BLaER1 treated with 17β-estradiol and CSF1 and Interleukin-3, amounts not matched to agents 10 nM and 100 nM (cell line): ENCODE measurements at regions not wholly inside any gene's neighbourhood (a gene's known extent, or its start where the extent isn't known, plus 50 kb on each side); places are given as distances from the start of the nearest gene placed in this dataset.

ENCODE experiments used
- H3K27ac ChIP-seq, 11 experiments: shearing (Covaris generic); formaldehyde crosslinking; 2 replicates each; pipeline ENCODE4 v1.8.1; 2022
- H3K27me3 ChIP-seq, 11 experiments: shearing (Covaris generic); formaldehyde crosslinking; 2 replicates each; pipeline ENCODE4 v1.8.1; 2022
- H3K36me3 ChIP-seq, 11 experiments: shearing (Covaris generic); formaldehyde crosslinking; 2 replicates each; pipeline ENCODE4 v1.8.1; 2022
- H3K4me1 ChIP-seq, 10 experiments: shearing (Covaris generic); formaldehyde crosslinking; 2 replicates each; pipeline ENCODE4 v1.8.1; 2022
- H3K4me2 ChIP-seq, 11 experiments: shearing (Covaris generic); formaldehyde crosslinking; 2 replicates each; pipeline ENCODE4 v1.8.1; 2022
- H3K4me3 ChIP-seq, 10 experiments: shearing (Covaris generic); formaldehyde crosslinking; 2 replicates each; pipeline ENCODE4 v1.8.1; 2022
- H3K9ac ChIP-seq, 11 experiments: shearing (Covaris generic); formaldehyde crosslinking; 2 replicates each; pipeline ENCODE4 v1.8.1; 2022
- H3K9me3 ChIP-seq, 11 experiments: shearing (Covaris generic); formaldehyde crosslinking; replicated peaks in 1 of 11; 2 replicates each; pipeline ENCODE4 v1.8.1; 2022
- H4K20me1 ChIP-seq, 11 experiments: shearing (Covaris generic); formaldehyde crosslinking; 2 replicates each; pipeline ENCODE4 v1.8.1; 2022
- Cebpa-rat ChIP-seq, 11 experiments: shearing (Covaris generic); IDR thresholded peaks; 2 replicates each; pipeline ENCODE4 v1.8.1; 2022

DNA sequence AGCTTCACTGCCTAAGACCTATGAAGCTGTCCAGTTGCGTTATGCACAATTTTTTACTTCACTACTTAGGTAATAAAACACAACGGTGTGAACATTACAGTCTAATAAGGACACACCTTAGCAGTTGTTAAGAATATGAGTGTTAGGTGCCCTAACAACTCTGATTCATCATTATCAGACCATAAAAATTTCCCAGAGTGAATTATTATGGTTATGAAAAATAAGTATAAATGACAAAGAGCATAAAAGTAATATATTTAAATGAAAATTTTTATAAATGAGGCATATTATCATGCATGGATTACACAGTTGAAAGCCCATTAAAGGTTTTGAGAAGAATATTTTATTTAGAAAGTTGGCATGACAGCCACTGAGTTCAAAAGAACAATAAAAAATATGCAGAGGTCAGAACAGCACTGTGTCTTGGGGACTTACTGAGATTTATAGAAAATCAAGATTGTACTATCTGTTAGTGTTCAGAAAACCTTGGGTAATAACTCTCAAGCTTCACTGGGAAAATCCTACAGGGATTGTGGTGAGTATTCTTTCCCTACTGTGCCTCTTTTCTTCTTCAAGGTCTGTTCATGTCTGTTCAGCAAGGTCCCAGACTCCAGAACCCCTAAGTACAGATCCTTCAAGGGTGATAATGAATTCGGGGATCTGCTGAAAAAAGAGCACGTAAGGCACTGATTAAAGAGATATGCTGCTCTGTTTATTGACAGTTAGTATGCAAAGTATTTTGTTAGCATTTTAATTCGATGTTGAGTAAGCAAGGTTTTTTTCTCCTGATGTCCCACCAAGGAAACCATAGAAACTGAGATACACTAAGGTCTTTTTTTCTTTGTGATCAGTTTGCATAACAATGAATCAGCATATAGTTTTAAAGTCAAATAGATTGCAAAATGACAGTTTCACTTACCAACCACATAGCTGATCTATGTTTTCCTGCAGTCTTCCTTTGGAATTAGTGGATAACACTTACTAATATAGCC is 250.0 kb downstream of the DSEL start:
- Histone ChIP-seq H3K9ac (no peak overlapping the region), H3K27me3 (no peaks in the 10 kb centered on the region), H3K4me2 (peak overlapping the region; percentile 48 to 84 (median 62); a peak in 20 of 22 replicates), H3K27ac (peak overlapping the region in 6 of 11 experiments; percentile 10 to 53 (median 34); a peak in 6 of 22 replicates), H3K4me1 (peaks cover 8 to 22% (median 18%) of the 10 kb centered on the region in 10 experiments), H3K9me3 (no peaks in the 10 kb centered on the region), H4K20me1 (no peaks in the 10 kb centered on the region), H3K4me3 (no peak overlapping the region), H3K36me3 (no peaks in the 10 kb centered on the region)
- no peak for TF ChIP-seq Cebpa-rat (IDR thresholded peaks at IDR 0.05)

DNA sequence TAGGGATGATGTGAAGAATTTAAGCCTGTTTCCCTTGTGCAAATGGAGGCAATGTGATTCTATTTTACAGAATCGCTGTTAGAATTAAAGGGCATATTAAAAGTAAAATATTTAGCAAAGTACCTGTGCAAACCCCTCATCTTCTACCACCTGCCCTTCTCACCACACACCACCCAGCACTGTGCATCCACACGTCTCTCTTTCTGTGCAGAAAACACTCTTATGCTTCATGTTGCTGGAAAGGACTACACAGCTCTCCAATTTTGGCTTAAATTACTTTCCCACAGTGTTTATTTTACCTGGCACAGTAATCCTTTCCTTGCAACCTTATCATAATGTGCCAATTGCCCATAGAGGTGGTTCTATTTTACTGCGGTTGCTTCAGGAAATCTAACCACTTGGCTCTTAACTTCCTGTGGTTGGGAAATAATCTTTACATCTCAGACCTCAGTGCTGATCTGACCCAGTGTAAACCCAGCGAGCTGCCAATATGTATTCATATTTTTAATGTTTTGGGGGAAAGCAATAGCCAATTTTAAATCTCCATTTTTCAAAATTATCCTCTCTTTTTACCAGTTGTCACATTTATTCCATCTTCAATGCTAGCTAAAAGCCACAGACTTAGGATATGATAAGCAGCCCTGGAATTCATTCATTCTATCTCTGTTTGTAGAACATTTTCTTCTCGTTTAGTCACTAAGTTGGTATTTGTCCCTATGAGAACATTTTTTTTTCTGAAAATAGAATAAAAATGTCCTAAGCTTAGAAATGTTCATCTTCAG is 250.9 kb downstream of the DSEL start:
- peak overlapping the region; percentile 36 to 84 (median 62) for H3K4me2 ChIP-seq
- no peaks in the 10 kb centered on the region for H3K36me3 ChIP-seq
- H3K9me3 ChIP-seq, result no peaks in the 10 kb centered on the region
- H4K20me1 ChIP-seq, result no peaks in the 10 kb centered on the region
- peak overlapping the region in 4 of 11 experiments; percentile 11 to 38 (median 20); a peak in 2 of 22 replicates for H3K27ac ChIP-seq
- no peak for TF ChIP-seq Cebpa-rat (IDR thresholded peaks at IDR 0.05)
- no peaks in the 10 kb centered on the region for H3K27me3 ChIP-seq
- peaks cover 8 to 22% (median 18%) of the 10 kb centered on the region in 10 experiments for H3K4me1 ChIP-seq
- peak overlapping the region in 1 of 10 experiments; percentile 0; a peak in 1 of 20 replicates for H3K4me3 ChIP-seq
- H3K9ac ChIP-seq, result no peak overlapping the region

DNA sequence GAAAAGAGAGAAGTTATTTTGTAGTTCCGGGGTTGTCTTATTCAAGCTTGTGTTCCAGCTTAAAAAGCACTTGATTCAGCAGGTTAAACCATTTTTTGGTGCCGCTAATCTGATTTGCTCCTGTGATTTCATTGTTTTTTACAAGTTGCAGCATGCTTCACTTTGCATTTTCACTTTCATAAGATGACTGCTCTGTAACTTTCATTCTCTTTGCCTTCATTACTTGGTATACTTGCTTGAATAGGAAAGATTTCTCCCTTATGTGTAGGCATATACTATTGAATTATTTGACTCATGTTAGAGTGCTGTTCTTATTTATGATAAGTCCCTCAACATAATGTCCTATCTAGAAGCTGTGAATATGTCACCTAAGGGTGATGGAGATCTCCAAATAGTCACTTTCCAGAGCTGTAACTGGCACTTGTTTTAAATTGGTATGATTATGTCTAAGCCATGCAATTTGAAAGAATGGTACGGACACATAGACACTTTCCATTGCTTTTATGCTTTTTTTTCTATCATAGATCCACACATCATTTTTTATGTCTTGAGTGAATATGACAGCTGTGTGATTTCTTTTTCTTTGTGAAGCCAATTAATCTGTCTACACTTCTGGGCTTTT is 254.5 kb downstream of the DSEL start:
- Histone ChIP-seq H3K4me3 (no peak overlapping the region), H3K36me3 (no peaks in the 10 kb centered on the region), H3K4me1 (peaks cover 8 to 21% (median 18%) of the 10 kb centered on the region in 10 experiments), H3K27me3 (no peaks in the 10 kb centered on the region), H3K27ac (no peak overlapping the region), H3K9ac (no peak overlapping the region), H4K20me1 (no peaks in the 10 kb centered on the region), H3K4me2 (no peak overlapping the region), H3K9me3 (no peaks in the 10 kb centered on the region)
- TF ChIP-seq Cebpa-rat (IDR thresholded peaks at IDR 0.05), result no peak

DNA sequence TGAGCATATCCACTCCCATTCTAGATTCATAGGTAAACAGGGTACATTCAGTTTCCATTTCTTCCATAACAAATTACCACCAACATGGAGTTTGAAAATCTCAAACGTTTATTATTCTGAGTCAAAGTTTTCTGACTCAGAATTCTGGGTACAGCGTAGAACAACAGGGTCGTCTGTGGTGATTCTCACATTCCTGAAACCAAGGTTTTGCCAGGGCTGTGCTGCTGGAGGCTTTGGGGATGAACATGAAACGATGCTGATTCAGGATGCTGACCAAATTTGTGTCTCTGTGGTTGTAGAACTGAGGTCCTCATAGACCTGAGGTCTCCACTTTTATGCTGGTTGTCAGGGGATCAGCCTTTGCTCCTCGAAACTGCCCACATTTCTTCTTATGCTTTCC is 255.7 kb downstream of the DSEL start:
- Histone ChIP-seq H3K9me3 (no peaks in the 10 kb centered on the region), H3K27ac (no peak overlapping the region), H3K27me3 (no peaks in the 10 kb centered on the region), H3K36me3 (no peaks in the 10 kb centered on the region), H3K4me2 (no peak overlapping the region), H4K20me1 (no peaks in the 10 kb centered on the region), H3K4me3 (no peak overlapping the region), H3K9ac (no peak overlapping the region), H3K4me1 (peaks cover 5 to 9% (median 8%) of the 10 kb centered on the region in 10 experiments)
- no peak for TF ChIP-seq Cebpa-rat (IDR thresholded peaks at IDR 0.05)

DNA sequence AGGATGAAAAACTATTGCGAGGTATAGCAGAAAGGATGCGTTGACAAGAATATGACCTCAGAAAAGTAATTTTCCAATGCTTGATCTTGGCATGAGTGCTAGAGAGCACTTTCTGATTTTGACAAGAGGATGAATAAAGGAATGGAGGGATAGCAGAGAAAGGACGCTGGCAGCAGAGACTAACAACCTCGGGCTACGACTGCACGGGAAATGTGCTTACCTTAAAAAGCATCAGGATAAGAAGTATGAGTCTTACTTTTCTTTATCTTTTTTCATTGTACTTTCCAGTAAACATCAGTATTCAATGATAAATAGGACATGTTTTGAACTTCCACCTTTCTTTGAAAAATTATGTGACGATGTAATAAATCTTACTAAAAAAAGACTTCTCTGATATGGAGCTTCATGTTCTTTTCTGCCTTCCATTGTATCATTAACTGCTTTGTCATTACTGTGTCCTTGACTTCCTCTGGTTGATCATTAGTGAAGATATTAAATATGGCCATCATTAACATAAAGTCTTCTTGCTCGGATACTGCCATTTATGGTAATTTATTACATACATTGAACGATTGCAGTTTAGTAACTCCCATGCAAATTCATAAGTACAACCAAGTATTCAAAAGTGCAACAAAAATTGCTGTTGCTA is 265.6 kb downstream of the DSEL start:
- no peaks in the 10 kb centered on the region for H4K20me1 ChIP-seq
- no peak for TF ChIP-seq Cebpa-rat (IDR thresholded peaks at IDR 0.05)
- no peaks in the 10 kb centered on the region for H3K4me1 ChIP-seq
- no peaks in the 10 kb centered on the region for H3K36me3 ChIP-seq
- H3K9me3 ChIP-seq, result no peaks in the 10 kb centered on the region
- H3K4me2 ChIP-seq, result no peak overlapping the region
- H3K27me3 ChIP-seq, result no peaks in the 10 kb centered on the region
- H3K4me3 ChIP-seq, result no peak overlapping the region
- H3K27ac ChIP-seq, result no peak overlapping the region
- no peak overlapping the region for H3K9ac ChIP-seq

DNA sequence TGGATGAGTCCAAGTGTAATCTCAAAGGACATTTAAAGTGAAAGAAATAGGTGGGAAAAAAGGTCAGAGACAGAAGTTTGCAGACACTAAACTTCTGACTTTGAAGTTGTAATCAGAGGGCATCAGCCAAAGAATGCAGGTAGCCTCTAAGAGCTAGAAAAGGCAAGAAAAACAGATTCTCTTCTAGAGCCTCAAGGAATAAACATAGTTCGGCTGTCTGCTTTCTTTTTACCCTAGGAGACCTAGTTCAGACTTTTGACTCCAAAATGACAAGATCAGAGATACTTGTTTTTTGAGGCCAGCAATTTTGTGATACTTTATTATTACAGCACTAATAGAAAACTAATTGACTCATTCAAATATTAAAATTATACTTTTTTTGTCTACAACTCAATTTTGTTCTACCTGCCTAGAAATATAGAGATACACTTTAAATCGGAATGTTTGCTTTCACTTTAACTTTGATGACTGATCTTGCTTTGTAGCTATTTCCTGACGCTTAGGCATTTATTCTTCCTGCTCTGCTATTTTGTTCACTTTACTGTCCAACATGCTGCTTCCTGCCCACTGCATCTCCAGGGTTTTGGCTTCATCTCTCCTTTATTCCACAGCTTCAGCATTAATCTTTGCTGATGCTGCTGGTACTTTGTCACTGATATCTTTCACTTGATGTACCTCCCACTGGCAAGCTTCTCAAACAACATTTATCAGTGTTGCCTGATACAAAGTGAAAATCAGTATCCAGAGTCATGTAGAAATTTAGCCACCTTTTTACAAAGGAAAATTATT is 272.5 kb downstream of the DSEL start:
- H3K36me3 ChIP-seq, result no peaks in the 10 kb centered on the region
- 0 out of 22 replicates have a peak overlapping the region, but pooled peaks of 1 of the 11 experiments have one; percentile 16 for H3K27ac ChIP-seq
- no peaks in the 10 kb centered on the region for H4K20me1 ChIP-seq
- peaks cover 3 to 27% (median 10%) of the 10 kb centered on the region in 10 experiments; a peak in 14 of 20 replicates for H3K4me1 ChIP-seq
- TF ChIP-seq Cebpa-rat (IDR thresholded peaks at IDR 0.05), result no peak
- no peak overlapping the region for H3K4me3 ChIP-seq
- peak overlapping the region; percentile 34 to 67 (median 48); a peak in 18 of 22 replicates for H3K4me2 ChIP-seq
- no peaks in the 10 kb centered on the region for H3K9me3 ChIP-seq
- H3K9ac ChIP-seq, result no peak overlapping the region
- no peaks in the 10 kb centered on the region for H3K27me3 ChIP-seq

DNA sequence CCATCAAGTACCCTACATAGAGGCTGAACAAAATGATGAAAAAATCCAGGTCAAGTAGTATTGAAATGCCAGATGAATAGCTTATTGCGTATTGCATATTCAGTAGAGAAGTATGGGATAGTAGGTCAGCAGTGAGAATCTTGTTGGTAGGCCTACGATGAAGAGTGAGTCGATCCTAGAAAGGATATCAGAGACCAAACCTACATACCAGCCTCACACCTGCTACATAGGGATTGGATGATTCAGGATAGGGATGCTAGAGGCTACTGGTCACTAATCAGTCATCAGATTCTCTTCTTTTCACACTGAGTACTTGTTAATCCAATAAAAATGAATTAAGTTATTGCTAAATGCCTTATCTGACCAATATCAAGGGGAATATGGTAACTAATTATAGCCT is 274.5 kb downstream of the DSEL start:
- H3K9ac ChIP-seq, result no peak overlapping the region
- peaks cover 3 to 27% (median 10%) of the 10 kb centered on the region in 10 experiments; a peak in 14 of 20 replicates for H3K4me1 ChIP-seq
- no peaks in the 10 kb centered on the region for H3K36me3 ChIP-seq
- TF ChIP-seq Cebpa-rat (IDR thresholded peaks at IDR 0.05), result no peak
- no peak overlapping the region for H3K4me3 ChIP-seq
- H3K9me3 ChIP-seq, result no peaks in the 10 kb centered on the region
- peak overlapping the region in 3 of 11 experiments; percentile 9 to 56 (median 31); a peak in 5 of 22 replicates for H3K4me2 ChIP-seq
- no peaks in the 10 kb centered on the region for H3K27me3 ChIP-seq
- H3K27ac ChIP-seq, result peak overlapping the region in 1 of 11 experiments; percentile 5; a peak in 1 of 22 replicates
- no peaks in the 10 kb centered on the region for H4K20me1 ChIP-seq

DNA sequence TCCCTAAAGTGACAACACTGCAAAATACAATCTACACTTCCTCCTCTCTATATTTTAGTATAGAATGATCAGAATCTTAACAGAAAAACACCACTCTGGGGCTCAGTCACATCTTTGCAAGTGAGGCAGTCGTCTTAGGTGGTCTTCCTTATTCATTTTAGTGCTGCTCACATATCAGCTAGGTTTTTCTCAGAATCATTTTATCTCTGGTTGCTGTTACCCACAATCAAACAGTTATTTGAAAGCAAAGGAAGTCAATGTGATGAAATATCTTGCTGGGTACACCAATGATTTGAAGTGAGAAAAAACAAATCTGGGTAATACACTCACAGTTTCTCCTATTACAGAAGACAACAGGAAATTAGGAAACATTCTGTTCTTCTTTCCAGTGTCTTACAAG is 275.2 kb downstream of the DSEL start:
- Histone ChIP-seq H3K36me3 (no peaks in the 10 kb centered on the region), H4K20me1 (no peaks in the 10 kb centered on the region), H3K27ac (peak overlapping the region in 3 of 11 experiments; percentile 2 to 33 (median 30); a peak in 4 of 22 replicates), H3K9ac (no peak overlapping the region), H3K4me3 (no peak overlapping the region), H3K27me3 (no peaks in the 10 kb centered on the region), H3K4me1 (peaks cover 3 to 27% (median 10%) of the 10 kb centered on the region in 10 experiments; a peak in 14 of 20 replicates), H3K9me3 (no peaks in the 10 kb centered on the region), H3K4me2 (peak overlapping the region in 3 of 11 experiments; percentile 20 to 56 (median 31); a peak in 6 of 22 replicates)
- TF ChIP-seq Cebpa-rat (IDR thresholded peaks at IDR 0.05), result no peak
